Skeletal muscle cell (primary cell): ENCODE measurements at regions not wholly inside any gene's neighbourhood (a gene's known extent, or its start where the extent isn't known, plus 50 kb on each side); places are given as distances from the start of the nearest gene placed in this dataset.
"Not testable (repeated sequence)": the region's sequence is repeated elsewhere in the genome, so short reads cannot be mapped to it uniquely, and the experiment has no call there.

ENCODE experiments used
- DNase-seq: peaks from one replicate; pipeline ENCODE4 v3.0.0-alpha.2; 2010; ENCODE audit warnings: low read depth
- H3K4me3 ChIP-seq: 2 replicates; pipeline ENCODE4 v1.5.1; 2011; ENCODE audit warnings: low read depth, mild to moderate bottlenecking, control low read depth, low read length, moderate library complexity

GRCh38 chr21:38610623-38611251 is 112.5 kb upstream of the ERG start:
- no peak for DNase-seq
- H3K4me3 ChIP-seq = no peak overlapping the region

GRCh38 chr21:38611277-38611676 is 113.0 kb upstream of the ERG start:
- H3K4me3 ChIP-seq = no peak overlapping the region
- no peak for DNase-seq

- no peak for DNase-seq
- H3K4me3 ChIP-seq = no peak overlapping the region
These were observed 115.4 kb upstream of the ERG start for GRCh38 chr21:38613686-38614085.

- DNase-seq = no peak
- H3K4me3 ChIP-seq = no peak overlapping the region
These were observed 116.3 kb upstream of the ERG start for GRCh38 chr21:38614558-38614957.

- no peak for DNase-seq
These were observed 121.2 kb upstream of the ERG start for GRCh38 chr21:38619480-38619879.

GRCh38 chr21:38619992-38620479 is 121.8 kb upstream of the ERG start:
- DNase-seq = peak; percentile 90

More at GRCh38 chr21:38619480-38619879, 121.2 kb upstream of the ERG start:
- no peak overlapping the region for H3K4me3 ChIP-seq

GRCh38 chr21:38621132-38621531 is 122.9 kb upstream of the ERG start:
- no peak overlapping the region for H3K4me3 ChIP-seq
- no peak for DNase-seq

More at GRCh38 chr21:38619992-38620479, 121.8 kb upstream of the ERG start:
- no peak overlapping the region for H3K4me3 ChIP-seq

GRCh38 chr21:38622081-38622826 is 124.0 kb upstream of the ERG start:
- no peak for DNase-seq
- H3K4me3 ChIP-seq = no peak overlapping the region

- no peak for DNase-seq
- no peak overlapping the region for H3K4me3 ChIP-seq
These were observed 124.5 kb upstream of the ERG start for GRCh38 chr21:38622827-38623209.

GRCh38 chr21:38623552-38623951 is 125.3 kb upstream of the ERG start:
- H3K4me3 ChIP-seq = no peak overlapping the region
- no peak for DNase-seq

GRCh38 chr21:38625000-38625399 is 126.7 kb upstream of the ERG start:
- H3K4me3 ChIP-seq = no peak overlapping the region
- DNase-seq = no peak

GRCh38 chr21:38626306-38626705 is 128.0 kb upstream of the ERG start:
- DNase-seq = no peak
- H3K4me3 ChIP-seq = no peak overlapping the region

- H3K4me3 ChIP-seq = no peak overlapping the region
- DNase-seq = no peak
These were observed 130.1 kb upstream of the ERG start for GRCh38 chr21:38628349-38628748.

GRCh38 chr21:38631206-38631605 is 132.9 kb upstream of the ERG start:
- H3K4me3 ChIP-seq = no peak overlapping the region
- peak; percentile 51 for DNase-seq

- DNase-seq = peak; percentile 74
- no peak overlapping the region for H3K4me3 ChIP-seq
These were observed 133.4 kb upstream of the ERG start for GRCh38 chr21:38631676-38632075.

- no peak overlapping the region for H3K4me3 ChIP-seq
- no peak for DNase-seq
These were observed 138.9 kb upstream of the ERG start for GRCh38 chr21:38637161-38637560.

- DNase-seq = no peak
- no peak overlapping the region for H3K4me3 ChIP-seq
These were observed 141.5 kb upstream of the ERG start for GRCh38 chr21:38639571-38640354.

GRCh38 chr21:38640355-38640742 is 142.1 kb upstream of the ERG start:
- not testable (repeated sequence) for DNase-seq, H3K4me3 ChIP-seq

GRCh38 chr21:38643404-38644023 is 145.2 kb upstream of the ERG start:
- H3K4me3 ChIP-seq = no peak overlapping the region
- no peak for DNase-seq

GRCh38 chr21:38645282-38645681 is 147.0 kb upstream of the ERG start:
- H3K4me3 ChIP-seq = no peak overlapping the region
- DNase-seq = peak; percentile 79
